Kidney (tissue), 13 donors: ENCODE measurements at regions not wholly inside any gene's neighbourhood (a gene's known extent, or its start where the extent isn't known, plus 50 kb on each side); places are given as distances from the start of the nearest gene placed in this dataset.

Experiments used
- DNase-seq, 5 donors: peaks; one replicate each; pipeline ENCODE4 v3.0.0-alpha.2; 2013 to 2020
- FAIRE-seq: peaks from 2 replicates; lab custom pipeline; 2012; peaks lifted over from hg19 to GRCh38; lab: Jason Lieb, UNC
- H3K27ac ChIP-seq, 2 donors: one replicate each; pipeline ENCODE4 v1.7.0; 2013; ENCODE audit warnings: low read depth in 2 of 2, low read length in 2 of 2, inconsistent platforms in 1 of 2
- H3K27me3 ChIP-seq: one replicate; pipeline ENCODE4 v1.7.1; 2013; ENCODE audit warnings: low read length, inconsistent platforms; ENCODE audit not compliant: control insufficient read depth, insufficient read depth
- H3K36me3 ChIP-seq, 3 donors: one replicate each; pipeline versions ENCODE4 v1.7.0 to v1.7.1; 2013; ENCODE audit warnings: low read length in 3 of 3, control low read depth in 1 of 3, inconsistent platforms in 1 of 3; ENCODE audit not compliant: insufficient read depth in 3 of 3, control insufficient read depth in 2 of 3
- H3K4me1 ChIP-seq, 3 donors: one replicate each; pipeline versions ENCODE4 v1.7.0 to v1.7.1; 2013; ENCODE audit warnings: low read length in 3 of 3, inconsistent platforms in 1 of 3, low read depth in 1 of 3; ENCODE audit not compliant: control insufficient read depth in 2 of 3, insufficient read depth in 2 of 3
- H3K4me3 ChIP-seq, 3 donors: one replicate each; pipeline versions ENCODE4 v1.7.0 to v1.8.1; 2013; ENCODE audit warnings: low read length in 3 of 3, control low read depth in 1 of 3, inconsistent platforms in 1 of 3
- H3K9ac ChIP-seq, 3 donors: one replicate each; pipeline versions ENCODE4 v1.7.0 to v1.7.1; 2013; ENCODE audit warnings: low read length in 3 of 3, control low read depth in 1 of 3, inconsistent platforms in 1 of 3
- H3K9me3 ChIP-seq, 3 donors: one replicate each; pipeline versions ENCODE4 v1.7.0 to v1.7.1; 2013; ENCODE audit warnings: low read length in 3 of 3, control low read depth in 1 of 3, inconsistent platforms in 1 of 3; ENCODE audit not compliant: control insufficient read depth in 2 of 3, insufficient read depth in 1 of 3
- CTCF ChIP-seq: IDR thresholded peaks from 3 replicates; pipeline ENCODE4 v1.5.1; 2012; ENCODE audit warnings: mild to moderate bottlenecking, moderate library complexity, borderline replicate concordance; ENCODE audit not compliant: insufficient read depth; ENCODE audit errors: extremely low read depth
- intact Hi-C: fragments of 100-400 bp; cut with DNase I; formaldehyde crosslinking; loops from one replicate; pipeline ENCODE4 v1.11.1; 2022
- donor health status: control.
- donor health status: control.
- donor health status: control.
- donor health status: control.
- donor health status: control.
- donor health status: DM: yes; HTN: yes; CAD: no.
- donor health status: Normal renal cell carcinoma (clear cell type).

GRCh38 chr14:101368629-101369028 lies 192.7 kb upstream of the DIO3 start:
- TF ChIP-seq CTCF, result no peak
- H3K9ac ChIP-seq, result no peak overlapping the region
- H3K9me3 ChIP-seq, result no peaks in the 10 kb centered on the region
- H3K36me3 ChIP-seq, result no peaks in the 10 kb centered on the region
- no peaks in the 10 kb centered on the region for H3K27me3 ChIP-seq
- no peak overlapping the region for H3K4me3 ChIP-seq
- H3K4me1 ChIP-seq, result no peaks in the 10 kb centered on the region
- FAIRE-seq (no peak), DNase-seq (no peak)
- no peak overlapping the region for H3K27ac ChIP-seq
- intact Hi-C loops, result no loop called here

- intact Hi-C loops, result no loop called here
- H3K36me3 ChIP-seq, result no peaks in the 10 kb centered on the region
- no peak for FAIRE-seq
- DNase-seq, result no peak
- no peak overlapping the region for H3K9ac ChIP-seq
- no peaks in the 10 kb centered on the region for H3K9me3 ChIP-seq
- no peak overlapping the region for H3K4me3 ChIP-seq
- H3K4me1 ChIP-seq, result no peaks in the 10 kb centered on the region
- no peaks in the 10 kb centered on the region for H3K27me3 ChIP-seq
- H3K27ac ChIP-seq, result no peak overlapping the region
- TF ChIP-seq CTCF, result no peak
Observed at GRCh38 chr14:101369194-101369915, 191.9 kb upstream of the DIO3 start.

GRCh38 chr14:101369916-101370592 lies 191.2 kb upstream of the DIO3 start:
- H3K9me3 ChIP-seq, result no peaks in the 10 kb centered on the region
- intact Hi-C loops, result no loop called here
- H3K4me1 ChIP-seq, result no peaks in the 10 kb centered on the region
- no peak for TF ChIP-seq CTCF
- no peak overlapping the region for H3K4me3 ChIP-seq
- no peak overlapping the region for H3K9ac ChIP-seq
- DNase-seq (no peak), FAIRE-seq (no peak)
- H3K36me3 ChIP-seq, result no peaks in the 10 kb centered on the region
- H3K27ac ChIP-seq, result no peak overlapping the region
- H3K27me3 ChIP-seq, result no peaks in the 10 kb centered on the region
